A172 (cell line): ENCODE measurements at regions not wholly inside any gene's neighbourhood (a gene's known extent, or its start where the extent isn't known, plus 50 kb on each side); places are given as distances from the start of the nearest gene placed in this dataset.
"Not testable (repeated sequence)": the region's sequence is repeated elsewhere in the genome, so short reads cannot be mapped to it uniquely, and the experiment has no call there.

Experiments
- DNase-seq: peaks from one replicate; pipeline ENCODE4 v3.0.0-alpha.2; 2015; ENCODE audit warnings: low spot score

DNA sequence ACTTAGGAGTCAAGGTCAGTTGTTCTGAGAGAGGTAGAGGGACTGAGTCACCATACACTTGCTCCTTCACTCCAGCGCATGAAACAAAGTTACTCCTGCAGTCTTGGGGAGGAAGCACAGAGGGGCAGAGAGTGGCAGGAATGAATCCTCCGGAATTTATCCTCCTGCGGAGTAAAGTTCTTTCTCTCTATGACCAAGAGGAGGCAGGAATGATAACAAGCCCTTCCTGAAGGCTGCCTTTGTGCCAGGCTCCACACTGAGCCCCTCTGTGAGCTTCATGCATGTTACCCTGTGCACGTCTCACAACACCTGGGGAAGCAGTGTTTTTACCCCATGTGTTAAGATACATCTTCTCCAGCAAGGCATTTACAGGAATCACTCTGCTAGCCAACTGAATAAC is 458.4 kb downstream of the KLF12 start:
- DNase-seq: no peak

DNA sequence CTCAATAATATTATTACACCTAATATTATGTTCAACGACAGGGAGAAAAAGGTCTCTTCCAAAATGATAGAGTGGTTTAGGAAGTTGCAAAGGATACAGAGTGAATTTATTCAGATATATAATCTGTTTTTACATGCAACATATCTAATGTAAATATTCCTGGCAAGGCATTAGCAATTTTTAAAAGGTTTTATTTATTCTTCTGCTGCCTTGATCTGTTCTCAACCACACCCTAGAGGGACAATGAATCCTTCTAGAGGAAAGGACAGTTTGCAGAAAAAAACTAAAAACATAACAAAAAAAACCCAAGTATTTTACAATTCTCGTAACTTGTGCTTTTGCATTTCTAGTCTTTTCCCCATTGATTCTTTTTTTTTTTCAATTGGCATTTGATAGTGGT is 459.6 kb downstream of the KLF12 start:
- DNase-seq: no peak

DNA sequence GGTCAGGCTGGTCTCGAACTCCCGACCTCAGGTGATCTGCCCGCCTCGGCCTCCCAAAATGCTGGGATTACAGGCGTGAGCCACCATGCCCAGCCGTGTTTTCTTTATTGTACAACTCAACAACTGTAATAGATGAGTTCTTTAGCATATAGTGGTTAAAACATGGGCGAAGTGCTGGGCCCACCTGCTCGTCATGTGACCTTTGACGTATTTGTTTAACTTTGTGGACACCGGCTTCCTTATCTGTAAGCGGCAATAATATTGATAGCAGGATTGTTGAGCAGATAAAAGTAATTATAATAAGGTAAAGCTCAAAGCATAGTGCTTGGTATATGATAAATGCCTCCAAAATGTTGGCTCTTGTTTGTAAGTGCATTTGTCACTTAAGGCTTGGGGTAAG is 460.3 kb downstream of the KLF12 start:
- DNase-seq: no peak

DNA sequence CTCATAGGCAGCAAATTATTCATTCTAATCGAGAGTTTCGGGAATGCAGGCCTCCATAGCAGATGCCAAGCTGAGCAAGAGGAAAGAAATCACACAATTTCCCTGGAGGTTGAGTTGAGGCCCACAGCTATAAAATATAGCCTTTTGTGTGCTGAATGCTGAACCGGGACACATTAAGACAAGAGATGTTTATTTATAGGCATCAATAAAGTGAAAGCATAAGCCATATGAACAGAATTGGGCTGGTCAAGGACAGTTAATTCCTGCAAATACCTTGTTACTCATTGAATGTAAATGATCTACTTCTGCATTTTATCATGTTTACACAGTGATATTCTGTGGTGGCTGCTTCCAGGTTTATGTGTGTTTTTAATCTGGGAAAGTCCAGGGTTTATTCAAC is 461.7 kb downstream of the KLF12 start:
- no peak for DNase-seq

DNA sequence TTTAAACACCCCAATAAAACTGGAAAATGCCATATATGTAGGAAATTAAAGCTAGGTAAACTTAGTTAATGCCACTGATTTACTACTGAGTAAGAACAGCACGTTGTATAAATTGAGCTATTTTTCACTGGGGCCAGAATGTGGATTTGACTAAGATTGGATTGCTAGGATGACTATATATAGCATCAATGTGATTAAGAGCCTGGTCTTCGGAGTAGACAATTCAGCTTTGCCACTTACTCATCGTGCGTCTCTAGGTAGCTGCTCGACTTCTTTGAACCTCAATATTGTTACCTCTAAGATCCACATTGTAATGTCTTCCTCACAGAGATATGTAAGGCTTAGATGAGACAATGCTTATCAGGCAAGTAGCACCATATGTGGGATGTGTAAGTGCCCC is 462.5 kb downstream of the KLF12 start:
- DNase-seq: no peak

DNA sequence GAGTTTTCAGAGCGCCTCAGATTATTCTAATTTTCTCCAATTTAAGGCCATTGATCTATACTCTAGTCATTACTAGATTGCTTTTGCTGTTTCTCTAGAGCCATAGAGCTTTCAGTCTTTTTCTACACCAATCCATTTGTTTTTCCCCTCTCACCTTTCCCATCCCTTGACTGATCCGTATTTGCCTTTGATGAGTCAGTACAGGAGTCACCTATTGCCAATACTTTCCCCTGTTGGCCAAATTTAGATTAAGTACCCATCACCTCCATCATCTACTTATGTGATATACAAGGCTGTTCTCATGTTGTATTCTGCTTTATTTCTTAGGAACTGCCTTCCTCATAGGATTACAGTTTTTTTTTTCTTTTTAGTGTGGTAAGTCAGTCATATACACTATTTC is 463.2 kb downstream of the KLF12 start:
- DNase-seq: no peak

DNA sequence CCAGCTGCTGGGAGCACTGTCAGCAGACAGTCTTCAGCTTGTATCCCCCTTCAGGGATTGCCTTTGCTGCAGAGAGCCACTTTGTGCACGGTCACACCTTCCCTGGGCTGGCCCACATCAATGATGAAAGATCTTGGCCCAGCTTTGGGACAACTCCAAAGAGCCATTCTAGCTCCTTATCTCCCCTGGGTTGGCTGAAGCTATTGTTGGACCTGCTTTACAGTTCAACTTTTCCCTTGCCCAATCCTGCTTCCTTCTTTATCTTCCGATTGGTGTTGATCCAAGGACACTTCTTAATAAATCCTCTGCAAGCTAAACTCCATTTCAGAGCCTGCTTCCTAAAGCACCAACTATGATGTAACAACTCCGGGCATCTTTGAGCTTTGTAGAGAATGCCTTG is 466.4 kb downstream of the KLF12 start:
- no peak for DNase-seq

DNA sequence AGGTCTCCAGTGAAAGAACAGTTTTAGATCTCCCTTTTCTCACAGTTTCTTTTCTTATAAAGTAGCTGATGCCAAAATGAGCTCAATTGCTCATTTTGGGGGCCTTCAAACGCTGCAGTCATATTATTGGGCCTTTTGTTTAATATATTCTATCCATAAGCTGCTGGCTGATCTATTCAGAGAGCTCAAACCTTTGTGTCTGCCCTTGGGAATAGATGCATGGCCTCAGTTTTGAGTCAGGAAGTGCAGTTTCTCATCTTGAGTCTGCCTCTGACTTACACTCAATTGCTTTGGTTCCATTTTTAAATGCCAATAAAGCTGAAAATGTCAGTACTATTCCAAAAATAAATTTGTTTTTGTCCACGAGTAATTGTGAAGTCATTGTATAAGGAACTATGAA is 468.9 kb downstream of the KLF12 start:
- DNase-seq: no peak

DNA sequence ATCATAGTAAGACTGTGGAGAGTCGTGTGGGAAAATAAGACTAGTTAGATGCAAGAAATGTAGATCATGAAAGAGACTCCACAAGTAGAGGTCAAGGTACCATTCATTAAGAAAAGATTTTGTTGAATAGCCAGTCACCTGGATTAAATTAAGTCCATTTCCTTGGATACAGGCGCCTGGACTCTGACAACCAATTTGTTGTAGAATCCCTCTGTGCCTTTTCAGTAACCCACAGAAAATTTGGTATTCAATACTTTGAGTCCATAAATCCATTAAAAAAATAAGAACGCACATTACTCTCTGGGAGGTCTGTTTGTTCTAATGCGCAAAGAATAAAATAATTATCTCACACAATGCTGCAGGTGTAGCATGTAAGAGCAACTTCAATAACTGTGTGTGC is 469.4 kb downstream of the KLF12 start:
- no peak for DNase-seq

DNA sequence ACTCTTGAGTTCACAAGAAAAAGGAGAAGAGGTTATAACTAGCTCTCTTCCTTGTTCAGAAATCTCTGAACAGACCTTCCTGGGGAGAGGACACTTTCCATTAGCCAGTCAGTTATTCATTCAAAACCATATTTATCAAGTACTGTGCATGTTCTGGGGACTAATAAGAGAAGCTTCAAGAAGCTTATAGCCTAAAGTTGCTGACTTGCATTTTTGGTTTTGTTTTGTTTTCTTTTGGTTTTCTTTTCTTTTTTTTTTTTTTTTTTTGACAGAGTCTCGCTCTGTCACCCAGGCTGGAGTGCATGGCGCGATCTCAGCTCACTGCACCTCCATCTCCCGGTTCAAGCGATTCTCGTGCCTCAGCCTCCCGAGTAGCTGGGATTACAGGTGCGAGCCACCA is 471.4 kb downstream of the KLF12 start:
- DNase-seq: no peak

DNA sequence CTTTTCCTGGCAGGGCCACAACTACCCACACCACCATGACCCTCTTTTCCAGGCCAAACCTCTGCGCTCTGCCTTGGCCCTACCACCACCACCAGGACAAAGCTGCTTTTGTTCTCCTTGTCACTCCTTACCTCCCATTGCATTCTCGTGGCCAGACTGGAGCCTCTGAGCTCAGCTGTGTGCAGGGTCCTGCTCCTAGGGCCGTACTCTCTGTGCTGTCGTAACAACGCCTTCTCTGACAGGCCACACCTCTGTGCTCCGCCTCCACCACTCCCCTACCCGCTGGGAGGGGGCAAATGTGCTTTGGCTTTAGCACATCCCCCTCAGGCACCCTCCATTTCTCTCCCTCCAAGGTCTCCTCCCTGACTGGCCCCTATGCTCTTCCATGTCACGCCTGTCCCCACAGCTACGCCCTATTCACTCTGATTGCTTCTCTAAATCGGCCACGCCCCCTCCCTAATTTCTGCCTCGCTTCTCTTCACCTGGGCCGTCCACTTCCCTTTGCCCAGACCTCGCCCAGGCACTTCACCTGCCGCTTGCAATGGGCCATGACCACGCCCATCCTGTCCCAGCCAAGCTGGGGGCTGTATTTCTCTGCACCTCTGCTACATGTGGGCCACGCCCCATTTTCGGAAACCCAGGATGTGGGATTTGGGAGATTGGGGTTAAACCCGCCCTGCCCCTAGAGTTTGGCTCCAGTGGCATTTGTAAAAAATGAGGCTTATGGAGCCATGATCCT is 472.3 kb downstream of the KLF12 start:
- no peak for DNase-seq

DNA sequence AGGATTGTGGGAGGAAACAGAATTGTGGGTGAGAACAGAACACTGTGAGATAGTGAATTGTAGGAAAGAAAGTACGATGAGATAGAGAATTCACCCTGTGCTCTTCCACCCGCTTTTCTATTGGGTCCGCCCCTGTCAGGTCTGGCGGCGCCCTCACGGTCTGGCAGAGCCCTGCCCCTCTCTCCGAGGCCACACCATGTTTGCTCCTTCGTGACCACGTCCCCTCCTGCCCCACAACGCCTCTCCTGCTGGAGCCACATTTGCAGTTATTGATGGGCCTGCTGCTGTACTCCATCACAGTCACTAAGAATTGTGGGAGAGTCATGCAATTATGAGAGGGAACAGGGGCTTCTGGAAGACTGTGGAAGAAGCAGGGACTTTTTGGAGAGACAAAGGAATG is 473.1 kb downstream of the KLF12 start:
- DNase-seq: no peak

DNA sequence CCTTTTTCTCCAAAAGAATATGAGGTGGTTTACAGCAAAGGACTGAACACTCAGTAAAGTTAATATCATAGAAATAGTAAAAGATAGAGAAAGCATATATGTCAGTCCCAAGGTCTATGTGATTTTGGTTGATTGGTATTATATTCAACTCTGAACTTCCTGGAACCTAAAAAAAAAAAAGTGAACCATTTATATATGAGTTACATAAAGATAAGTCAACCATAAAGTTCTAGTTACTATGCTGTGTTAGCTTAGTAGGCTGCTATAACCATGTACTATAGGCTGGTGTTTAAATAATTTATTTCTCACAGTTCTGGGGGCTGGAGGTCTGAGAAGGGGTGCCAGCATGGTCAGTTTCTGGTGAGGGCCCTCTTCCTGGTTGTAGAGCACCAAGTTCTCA is 475.6 kb downstream of the KLF12 start:
- DNase-seq: no peak

DNA sequence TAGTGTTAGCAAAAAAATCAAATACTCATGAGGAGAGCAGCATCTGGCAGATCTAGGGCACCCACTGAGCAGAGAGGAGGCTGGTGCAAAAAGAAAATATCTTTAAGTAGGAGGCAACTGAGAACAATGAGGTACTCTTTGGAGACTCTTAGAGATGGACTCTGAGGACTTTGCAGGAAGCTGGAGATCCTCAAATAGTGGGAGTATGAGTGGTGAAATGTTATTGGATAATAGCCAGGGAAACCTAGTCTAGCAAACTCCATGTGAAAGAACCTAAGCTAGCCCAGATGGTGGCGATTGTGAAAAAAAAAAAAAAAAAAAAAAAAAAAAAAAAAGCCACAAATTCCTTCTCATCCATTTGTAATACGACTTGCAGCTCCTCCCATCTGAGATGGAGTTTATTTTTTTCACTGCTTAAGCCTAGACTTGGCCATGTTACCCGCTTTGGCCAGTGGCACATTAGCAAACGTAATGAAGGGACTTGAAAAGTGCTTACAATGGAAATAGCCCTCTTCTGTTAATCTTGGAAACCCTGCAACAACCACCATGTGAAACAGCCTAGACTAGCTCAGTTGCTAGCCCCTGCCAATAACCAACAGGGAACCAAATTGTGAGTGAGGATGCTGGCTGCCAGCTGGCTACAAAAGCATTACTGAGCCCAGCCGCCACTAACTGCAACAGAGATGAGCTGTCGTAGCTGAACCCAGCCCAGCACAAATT is 476.2 kb downstream of the KLF12 start:
- DNase-seq: no peak

DNA sequence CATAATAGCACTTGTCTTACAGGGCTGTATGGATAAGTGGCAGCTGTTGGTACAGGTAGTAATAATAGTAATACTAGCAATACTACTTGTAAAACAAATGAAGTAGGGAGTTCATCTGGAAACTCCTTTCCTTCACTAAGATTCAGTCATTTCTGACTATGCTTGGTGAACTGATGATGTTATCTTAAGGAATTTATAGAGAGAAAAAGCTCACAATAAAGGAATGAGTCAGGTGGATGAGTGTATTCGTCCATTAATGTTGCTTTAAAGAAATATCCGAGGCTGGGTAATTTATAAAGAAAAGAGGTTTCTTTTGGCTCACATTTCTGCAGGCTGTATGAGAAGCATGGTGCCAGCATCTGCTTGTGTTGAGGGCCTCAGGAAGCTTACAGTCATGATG is 477.3 kb downstream of the KLF12 start:
- DNase-seq: no peak

DNA sequence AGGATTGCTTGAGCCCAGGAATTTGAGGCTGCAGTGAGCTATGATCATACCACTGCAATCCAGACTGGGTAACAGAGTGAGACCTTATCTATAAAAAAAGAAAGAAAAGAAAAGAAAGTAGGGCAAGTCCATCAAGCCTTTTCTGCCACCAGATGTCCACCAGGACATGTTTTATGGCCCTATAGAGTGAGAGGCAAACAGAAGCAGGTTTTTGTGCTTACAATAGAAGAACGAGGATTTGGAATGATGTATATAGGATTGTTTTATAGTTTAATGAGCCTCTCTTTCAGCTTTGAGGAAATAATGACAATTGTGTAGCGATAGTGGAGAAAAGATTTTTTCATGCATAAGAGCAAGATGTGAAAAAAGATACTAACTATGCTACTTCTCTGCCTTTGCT is 480.5 kb downstream of the KLF12 start:
- no peak for DNase-seq

DNA sequence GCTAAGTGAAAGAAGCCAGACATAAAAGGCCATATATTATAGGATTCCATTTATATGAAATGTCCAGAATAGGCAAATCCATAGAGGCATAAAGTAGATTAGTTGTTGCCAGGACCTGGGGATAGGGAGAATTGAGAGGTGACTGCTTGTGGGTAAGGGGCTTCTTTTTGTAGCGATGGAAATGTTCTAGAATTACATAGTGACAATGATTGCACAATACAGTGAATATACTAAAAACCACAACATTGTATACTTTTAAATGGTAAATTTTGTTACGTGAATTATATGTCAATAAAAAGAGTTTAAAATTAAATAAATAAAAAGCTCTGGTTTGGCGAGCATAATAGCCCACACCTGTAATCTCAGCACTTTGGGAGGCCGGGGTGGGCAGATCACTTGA is 486.8 kb downstream of the KLF12 start:
- DNase-seq: no peak

DNA sequence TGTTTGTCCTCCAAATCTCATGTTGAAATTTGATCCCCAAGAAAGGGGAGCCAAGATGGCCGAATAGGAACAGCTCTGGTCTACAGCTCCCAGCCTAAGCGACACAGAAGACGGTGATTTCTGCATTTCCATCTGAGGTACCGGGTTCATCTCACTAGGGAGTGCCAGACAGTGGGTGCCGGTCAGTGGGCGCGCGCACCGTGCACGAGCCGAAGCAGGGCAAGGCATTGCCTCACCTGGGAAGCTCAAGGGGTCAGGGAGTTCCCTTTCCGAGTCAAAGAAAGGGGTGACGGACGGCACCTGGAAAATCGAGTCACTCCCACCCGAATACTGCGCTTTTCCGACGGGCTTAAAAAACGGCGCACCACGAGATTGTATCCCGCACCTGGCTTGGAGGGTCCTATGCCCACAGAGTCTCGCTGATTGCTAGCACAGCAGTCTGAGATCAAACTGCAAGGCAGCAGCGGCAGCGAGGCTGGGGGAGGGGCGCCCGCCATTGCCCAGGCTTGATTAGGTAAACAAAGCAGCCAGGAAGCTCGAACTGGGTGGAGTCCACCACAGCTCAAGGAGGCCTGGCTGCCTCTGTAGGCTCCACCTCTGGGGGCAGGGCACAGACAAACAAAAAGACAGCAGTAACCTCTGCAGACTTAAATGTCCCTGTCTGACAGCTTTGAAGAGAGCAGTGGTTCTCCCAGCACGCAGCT is 493.6 kb downstream of the KLF12 start:
- not testable (repeated sequence) for DNase-seq

DNA sequence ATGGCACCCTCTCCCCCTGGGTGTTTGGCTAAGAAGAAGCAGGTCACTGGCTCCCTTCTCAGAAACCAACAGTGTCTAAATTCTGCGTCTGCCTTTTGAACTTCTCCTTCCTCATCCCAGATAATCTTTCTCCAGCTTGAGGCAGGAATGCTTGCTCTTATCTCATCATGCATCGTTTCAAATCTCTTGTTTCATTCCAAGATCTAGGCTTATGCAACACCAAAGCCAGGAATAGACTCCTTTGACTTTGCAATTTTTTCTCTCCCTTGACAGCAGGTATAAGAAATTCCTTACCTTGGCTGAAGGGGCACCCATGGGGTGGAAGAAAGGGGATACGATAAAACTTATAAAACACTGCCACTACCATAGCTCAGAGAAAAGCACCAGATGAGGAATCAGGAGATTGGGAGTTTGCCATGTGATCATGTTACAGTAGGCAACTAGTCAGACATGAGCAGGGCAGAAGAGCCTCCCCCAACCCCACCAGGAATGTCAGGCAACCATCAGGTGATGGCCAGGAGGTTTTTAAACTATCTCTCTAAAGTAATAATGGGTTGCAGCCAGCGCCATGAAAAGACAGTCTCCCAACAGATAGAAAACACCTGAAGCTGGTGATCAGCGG is 498.9 kb downstream of the KLF12 start:
- DNase-seq: no peak

DNA sequence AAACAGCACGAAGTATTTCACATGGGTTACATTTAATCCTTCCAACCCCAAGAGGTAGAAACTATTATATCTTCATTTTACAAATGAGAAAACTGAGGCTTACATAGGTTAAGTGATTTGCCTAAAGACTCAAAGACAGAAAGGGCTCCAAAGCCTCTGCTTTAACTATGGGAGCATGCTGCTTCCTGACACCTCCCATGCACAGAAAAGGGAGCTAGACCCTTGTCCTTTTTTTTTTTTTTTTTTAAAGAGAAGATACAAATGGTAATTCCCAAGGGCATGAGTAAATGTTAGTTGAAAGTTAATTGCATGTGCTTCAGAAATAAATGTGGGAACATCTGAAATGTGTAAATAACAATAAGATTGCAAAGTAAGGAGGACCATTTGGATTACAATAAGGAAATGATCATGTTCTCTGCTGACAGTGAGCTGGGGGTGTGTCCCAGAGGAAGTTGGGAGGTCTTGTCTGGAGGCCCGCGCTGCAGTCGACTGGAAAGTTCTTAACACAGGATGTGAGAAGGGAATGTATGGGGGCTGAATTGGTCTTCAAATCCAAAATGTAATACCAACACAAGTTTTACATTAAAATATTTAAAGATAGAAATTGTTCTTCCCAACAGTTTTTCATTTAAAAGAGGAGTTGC is 500.3 kb downstream of the KLF12 start:
- no peak for DNase-seq

DNA sequence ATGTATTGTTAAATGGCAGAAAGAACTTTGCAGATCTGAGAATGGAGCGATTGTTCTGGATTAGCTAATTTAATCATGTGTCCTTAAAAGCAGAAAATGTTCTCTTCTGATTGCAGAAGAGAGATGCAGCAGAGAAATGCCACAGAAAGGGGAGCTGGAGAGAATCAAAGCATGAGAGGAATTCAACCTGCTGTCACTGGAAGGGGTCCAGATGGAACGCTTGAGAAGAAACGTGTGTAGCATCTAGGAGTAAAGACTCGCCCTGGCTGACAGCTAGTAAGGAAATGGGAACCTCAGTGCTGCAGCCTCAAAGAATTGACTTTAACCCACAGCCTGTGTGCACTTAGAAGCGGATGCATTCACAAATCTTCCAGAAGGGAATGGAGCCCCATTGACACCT is 502.8 kb downstream of the KLF12 start:
- DNase-seq: no peak
